NOMO-1 treated with dmso at 0.1 percent for 144 hours (cell line): ENCODE measurements at regions not wholly inside any gene's neighbourhood (a gene's known extent, or its start where the extent isn't known, plus 50 kb on each side); places are given as distances from the start of the nearest gene placed in this dataset.
"Not testable (repeated sequence)": the region's sequence is repeated elsewhere in the genome, so short reads cannot be mapped to it uniquely, and the experiment has no call there.

Source experiments
- DNase-seq: peaks from one replicate; lab custom pipeline; 2025; ENCODE audit not compliant: unreplicated experiment; lab: John Stamatoyannopoulos, UW

DNA sequence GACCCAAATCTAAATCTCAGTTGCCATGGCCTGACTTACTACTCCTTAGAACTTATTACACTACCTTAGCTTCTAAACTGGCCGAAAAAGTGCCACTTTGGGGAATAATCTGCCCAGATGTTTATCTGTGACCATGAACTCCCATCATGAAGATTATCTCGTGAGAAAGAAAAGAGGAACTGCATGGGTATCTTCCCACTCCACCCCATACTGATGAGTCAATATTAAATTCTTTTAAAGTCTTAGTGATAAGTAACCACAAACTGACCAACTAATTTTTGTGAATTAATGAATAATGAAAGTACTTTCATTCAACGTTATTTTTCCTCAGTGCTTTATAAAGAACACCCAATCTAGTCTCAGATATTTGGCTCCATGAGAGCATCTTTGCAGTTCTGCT is 493.5 kb downstream of the EBF1 start:
- peak; percentile 3 for DNase-seq

DNA sequence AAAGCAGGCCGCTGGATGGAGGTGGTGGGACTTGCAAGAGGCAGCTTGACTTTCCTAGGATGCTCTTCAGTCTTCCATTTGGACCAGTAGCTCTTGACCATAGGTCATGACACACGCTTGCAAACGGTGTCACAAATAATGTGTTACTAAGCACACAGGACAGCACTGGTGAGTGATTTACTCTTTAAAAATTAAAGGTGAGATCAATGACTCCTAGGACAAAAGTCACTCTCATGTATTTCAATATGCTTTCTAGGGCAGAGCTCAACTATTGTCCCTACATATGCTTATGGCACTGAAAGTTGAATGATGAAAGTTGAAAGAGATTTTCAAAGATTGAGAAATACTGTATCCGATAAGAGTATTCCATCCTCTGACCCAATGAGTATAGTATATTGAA is 496.7 kb downstream of the EBF1 start:
- no peak for DNase-seq

DNA sequence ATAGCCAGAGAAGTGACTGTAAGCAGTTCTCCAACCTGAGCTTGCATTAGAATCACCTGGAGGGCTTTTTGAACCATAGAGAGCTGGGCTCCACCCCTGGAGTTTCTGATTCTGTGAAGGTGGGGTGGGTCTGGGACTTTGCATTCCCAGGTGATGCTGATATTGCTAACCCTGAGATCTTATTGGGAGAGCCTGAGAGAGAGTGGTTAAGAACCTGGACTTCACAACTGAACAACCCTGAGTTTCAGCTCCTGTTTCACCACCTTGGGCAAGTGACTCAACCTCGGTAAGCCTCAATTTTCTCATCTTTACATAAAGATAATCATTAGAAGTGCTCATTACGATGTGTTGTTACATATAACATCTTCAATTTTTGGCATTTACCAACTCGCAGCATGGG is 498.6 kb downstream of the EBF1 start:
- DNase-seq = no peak

DNA sequence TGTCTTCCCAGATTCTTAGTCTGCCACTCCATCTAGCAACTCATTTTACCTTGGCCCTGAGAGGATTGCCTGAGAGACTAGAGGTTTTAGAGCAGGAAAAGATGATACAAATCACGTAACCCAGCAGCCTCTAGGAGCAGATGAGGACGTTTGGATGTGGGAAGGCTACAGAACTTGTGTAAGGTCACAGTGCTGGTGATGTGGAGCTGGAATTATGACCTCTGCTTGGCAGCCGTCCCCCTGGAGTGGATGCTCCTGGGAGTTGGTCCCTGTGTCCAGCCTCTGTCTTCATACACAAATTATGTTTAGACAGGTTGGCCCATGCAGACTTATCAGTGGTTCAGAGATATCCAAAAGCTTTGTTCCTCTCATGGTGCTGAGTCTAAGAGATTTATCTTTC is 499.0 kb downstream of the EBF1 start:
- no peak for DNase-seq

DNA sequence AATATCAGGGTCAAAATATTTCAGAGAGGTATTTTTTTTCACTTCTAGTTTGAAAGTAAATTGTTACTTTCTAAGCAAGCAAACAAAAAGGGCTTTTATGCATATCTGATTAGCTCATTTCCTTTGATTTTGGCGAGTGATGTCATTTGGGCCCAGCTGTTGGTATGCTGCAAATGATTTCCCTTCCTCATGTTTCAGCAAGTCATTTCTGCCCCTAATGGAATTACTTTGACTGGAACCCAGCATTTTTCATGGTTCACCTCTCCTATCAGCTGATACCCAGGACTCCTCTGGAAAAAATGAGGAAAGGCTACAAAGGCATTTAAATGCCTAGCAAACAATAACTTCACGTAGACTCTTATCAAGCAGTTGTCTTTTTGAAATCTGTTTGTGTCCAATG is 500.6 kb downstream of the EBF1 start:
- no peak for DNase-seq

DNA sequence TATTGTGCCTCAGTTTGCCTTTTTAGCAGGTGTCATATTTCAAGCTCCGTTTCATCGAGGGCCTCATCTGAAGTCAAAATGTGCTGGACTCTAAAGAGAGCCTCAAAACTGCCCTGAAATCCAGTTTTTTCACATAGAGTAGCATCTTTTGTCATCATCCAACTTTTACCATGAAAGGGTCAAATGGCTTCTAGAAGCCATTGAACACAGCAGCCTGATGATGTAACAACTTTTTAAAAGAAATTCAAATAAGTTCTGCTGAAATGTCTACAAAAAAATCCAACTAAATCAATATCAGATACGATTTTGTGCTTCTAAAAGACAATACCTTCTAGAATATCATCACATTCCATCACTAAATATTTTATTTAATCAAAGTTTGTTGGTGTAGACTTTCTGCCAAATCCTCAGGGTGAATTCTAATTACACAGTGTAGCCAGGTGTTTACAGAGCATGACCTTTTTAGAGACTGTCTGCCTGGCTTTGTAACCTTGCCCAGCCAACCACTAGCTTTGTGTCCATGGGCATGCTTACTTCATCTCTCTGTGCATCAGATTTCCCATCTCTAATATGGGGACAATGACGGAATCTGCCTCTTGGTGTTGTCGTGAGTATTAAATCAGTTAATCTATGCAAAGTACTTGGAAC is 505.0 kb downstream of the EBF1 start:
- DNase-seq = no peak

DNA sequence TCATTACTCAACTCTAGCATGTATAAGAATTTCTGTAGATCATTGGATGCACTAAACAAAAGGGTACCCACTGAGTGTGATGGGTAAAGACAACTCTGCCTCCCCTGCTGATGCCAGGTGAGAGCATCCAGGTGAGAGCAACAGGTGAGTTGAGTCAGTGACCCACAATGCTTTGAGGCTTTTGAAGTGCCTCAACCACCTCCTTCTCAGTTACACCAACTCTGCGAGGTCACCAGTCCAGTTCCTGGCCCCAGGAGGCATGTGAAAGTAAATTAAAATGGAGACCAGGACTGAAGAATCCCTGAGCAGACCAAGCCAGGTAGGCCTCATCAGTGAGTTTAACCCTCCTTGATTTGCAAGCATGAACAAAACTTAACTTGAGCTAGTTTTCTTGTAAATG is 505.8 kb downstream of the EBF1 start:
- no peak for DNase-seq

DNA sequence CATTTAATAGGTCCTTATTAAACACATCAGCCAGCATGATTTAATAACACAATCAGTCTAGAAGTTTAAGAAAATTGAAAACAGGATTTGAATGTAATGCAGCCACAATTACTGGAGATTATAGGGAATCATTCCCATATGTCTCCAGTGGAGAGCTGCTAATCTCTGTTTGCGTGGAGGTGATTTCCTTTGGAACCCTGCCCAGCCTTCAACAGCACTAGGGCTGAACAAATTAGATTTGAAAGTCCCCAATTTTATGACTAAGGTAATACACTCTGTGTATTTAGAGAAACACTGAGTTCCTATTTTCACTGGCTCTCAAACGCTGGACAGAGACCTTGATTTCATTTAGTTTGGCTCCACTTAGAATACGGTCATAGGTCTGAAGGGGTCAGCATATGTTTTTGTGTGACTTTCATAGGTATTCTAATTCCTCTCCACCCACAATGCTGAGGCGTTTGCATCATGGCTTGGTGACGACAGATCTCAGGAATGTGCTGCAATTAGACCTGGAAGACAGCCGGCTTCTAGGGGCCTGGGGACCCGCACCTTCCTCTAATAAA is 508.3 kb downstream of the EBF1 start:
- DNase-seq = no peak

DNA sequence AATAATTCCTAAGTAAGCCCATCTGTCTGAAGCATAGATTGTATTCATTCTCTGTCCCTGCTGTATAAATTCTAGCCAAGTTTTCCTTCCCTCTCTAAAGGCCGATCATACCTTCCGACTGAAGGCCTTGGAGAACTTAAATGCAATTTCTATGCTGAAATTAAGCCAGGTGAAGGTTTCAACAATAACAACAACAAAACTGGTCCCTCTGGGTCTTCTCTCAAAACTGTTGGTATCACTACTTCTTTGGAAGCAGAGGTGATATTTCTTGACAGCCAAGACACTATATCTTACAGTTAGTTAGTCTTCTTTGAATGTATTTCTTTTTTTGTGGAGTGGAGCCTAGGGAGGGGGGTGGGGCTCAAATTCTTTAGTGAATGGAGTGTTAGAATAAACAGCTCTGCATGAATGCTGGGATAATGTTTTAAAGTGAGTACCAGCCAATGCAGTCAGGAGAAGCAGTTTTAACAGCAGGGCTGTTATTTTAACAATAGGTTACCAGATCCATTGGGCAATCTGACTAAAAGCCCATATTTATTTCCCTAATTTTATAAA is 508.9 kb downstream of the EBF1 start:
- DNase-seq = no peak

DNA sequence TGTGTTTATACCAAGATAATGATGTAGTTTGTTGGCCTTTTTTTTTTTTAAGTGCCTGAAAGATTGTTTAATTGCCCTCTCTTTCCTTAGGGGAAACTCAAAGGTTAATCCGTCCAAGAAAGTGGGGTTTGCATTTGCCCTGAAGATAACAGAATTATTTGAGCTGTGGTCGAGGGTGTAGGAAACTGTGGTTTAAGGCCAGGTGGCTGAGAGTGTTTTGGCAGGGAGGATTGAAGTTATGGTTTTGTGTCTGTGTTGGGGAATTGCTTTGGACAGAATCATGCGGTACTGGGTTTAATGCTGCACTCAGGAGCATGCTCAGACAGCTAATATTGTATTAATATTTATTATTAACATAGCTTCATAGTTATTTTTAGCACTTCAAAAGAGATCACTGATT is 509.8 kb downstream of the EBF1 start:
- DNase-seq = no peak

DNA sequence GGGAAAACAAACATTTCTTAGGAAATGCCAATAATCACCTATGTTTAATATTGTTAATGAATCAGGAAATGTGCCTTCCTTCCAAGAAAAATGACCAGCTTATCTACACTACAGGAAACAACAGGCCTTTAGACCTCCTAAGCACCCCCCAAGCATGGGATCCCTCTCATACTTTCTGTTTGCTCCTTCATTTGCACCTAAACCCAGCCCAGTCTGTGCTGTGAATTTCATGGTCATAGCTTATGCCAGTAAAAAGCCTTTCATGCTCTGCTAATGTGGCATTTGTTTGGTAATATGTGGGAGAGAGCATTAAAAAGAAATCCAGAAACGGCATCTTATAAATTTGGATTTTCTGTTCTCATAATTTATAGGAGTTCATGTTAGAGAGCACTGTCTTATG is 511.1 kb downstream of the EBF1 start:
- no peak for DNase-seq

DNA sequence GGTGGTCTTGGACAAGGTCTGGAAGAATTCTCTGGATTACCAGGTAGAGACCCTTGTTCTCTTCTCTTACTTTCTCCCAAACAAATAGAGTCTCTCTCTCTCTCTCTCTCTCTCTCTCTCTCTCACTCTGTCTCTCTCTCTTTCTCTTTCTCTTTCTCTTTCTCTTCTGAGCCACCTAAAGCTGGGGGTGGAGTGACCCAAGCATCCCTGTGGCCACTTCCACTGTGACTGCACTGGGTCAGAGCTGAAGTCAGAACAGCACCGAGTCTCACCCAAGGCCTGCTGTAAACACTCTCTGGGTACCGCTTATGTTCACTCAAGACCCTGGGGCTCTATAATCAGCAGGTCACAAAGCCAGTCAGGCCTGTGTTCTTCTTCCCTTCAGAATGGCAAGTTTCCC is 513.7 kb downstream of the EBF1 start:
- no peak for DNase-seq

DNA sequence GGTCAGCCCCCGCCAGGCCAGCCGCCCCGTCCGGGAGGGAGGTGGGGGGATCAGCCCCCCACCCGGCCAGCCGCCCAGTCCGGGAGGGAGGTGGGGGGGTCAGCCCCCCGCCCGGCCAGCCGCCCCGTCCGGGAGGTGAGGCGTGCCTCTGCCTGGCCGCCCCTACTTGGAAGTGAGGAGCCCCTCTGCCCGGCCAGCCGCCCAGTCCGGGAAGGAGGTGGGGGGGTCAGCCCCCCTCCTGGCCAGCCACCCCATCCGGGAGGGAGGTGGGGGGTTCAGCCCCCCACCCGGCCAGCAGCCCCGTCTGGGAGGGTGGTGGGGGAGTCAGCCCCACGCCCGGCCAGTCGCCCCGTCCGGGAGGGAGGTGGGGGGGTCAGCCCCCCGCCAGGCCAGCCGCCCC is 517.0 kb downstream of the EBF1 start:
- DNase-seq = not testable (repeated sequence)

DNA sequence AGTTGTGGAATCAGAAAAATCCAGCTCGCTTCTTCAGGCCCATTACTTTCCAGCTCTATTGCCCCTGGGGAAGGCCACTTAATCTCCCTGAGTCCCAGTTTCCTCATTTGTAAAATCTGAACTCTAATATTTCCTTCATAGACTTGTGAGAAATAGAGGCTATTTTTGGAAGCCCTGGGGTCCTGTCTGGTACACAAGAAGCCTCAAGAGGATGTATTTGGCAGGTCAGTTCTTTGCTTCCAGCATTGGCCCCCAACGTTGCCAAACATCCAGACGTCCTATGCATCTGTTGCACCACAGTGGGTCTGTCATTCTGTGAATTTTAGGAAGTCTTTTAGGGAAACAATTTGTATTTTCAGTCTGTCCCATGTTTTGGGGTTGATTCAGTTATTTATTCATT is 525.9 kb downstream of the EBF1 start:
- no peak for DNase-seq

DNA sequence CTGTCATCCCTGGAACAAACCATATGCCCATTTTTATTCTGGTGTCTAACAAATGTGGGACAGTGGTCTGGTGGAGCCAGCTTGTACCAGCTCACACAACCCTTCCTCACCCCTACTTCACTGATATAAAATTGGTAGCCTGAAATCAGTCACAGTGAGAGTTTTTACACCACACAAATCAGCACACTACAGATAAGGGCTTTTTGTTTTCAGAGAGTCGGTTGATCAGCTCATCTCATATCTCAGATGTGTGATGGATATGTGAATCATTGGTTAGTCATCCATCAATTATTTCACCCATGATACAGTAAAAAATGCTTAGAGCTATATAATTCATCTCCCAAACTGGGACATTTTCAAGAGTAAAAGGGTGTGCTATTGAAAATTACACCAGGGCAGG is 529.2 kb downstream of the EBF1 start:
- no peak for DNase-seq

DNA sequence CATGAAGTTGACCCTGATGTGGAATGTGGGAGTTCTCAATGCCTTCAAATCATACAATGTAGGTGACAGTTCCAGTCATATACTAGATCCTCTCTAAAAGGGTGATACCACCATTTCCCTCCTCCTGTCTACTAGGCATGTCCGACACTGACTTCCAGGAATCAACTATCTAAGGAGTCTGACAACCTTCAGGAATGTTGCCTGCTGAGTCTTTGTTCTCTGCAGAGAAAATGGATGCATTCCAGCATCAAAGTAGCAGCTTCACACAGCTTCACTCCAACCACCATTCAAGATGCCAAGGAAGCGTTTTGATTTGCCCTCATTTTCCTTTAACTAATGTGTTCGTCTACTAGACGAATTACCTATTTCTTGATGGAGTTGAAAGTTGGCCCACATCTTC is 530.2 kb downstream of the EBF1 start:
- DNase-seq = no peak

DNA sequence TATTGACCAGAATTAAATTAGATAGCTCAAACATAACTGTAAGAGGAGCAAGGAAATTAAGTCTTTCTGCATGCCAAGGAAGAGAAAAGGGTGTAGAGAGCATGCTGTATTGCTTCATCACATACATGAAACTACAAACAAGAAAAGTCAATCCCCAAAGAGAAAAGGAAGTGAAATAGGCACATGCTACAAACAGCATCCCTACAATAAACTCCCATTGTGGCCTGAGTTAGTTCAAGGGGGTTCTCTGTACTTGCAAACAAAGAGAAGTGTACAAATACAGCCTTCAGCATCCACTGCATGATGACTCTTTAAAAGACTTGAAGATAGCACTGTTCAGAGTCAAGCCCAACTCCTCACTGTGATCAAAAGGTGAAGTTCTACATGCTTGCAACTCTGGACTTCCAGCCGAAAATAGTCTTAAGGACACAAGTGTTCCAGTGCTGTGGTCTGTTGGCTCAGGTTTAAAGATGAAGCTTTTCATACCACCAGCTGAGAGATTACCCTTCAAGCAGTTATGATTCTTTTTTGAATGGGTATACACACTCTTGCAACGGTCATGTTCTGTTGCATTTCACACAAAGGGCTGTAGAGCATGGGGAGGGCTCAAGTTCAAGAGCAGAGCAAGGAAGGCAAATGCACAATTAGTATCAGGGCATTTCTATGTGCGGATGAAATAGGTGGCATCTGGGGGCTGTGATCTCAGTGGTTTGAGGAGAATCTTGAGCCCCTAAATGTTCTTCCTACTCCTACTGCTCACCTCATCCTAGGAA is 534.5 kb downstream of the EBF1 start:
- DNase-seq = no peak

DNA sequence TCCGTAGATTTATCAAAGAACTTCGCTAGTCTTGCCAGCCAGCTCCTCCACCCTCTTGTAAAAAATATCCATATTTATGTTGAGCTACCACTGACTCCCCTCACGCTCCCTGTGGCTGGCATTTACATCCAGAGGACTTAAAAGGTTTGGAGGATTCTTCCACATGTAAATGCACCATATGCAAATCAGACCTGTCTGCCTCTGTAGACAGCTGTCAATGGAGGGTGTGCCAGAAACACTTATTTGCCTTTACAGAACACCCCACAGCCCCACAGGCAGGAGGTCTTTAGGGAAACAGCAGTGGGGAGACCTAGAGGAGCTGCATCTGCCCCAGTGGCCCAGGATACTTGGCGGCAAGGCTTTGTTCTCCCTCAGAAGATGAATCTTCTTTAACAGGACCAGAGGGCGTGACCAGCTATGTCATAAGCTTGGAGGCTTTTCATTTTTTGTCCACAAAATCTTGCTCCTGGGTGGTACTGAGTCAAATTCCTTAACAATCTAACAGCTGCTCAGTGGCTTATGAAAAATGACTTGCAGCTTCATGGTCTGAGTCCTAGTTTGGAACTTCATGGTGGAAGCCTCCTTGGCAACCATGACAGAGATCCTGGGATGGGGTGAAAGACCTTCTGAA is 535.8 kb downstream of the EBF1 start:
- DNase-seq = no peak

DNA sequence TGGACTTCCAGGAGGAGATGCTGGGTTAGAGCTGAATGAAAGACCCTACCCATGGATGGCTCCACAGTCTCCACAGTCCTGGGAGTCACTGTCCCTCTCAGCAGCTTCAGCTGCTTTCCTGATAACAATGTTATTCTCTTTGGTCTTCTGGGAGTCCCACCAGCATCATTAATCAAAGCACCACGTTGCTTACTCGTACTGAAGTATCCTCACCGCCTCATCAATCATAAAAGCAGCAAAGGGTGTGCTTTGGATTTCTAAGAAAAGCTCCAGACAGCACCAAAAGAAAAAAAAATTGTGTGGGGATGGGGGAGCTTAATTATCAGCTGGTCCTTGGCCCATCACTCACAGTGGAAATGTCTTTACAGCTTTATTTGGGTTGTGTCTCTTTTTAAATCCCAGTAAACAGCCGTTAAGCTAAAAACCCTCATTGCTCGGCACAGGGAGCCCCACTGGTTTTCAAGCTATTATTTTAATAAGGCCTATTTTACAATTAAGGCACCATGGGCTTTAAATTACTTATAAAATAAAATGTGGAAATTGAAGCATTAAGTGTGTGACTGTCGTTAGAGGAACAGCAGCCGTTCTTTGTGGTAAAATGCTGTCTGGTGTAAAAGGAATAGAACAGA is 538.0 kb downstream of the EBF1 start:
- no peak for DNase-seq

DNA sequence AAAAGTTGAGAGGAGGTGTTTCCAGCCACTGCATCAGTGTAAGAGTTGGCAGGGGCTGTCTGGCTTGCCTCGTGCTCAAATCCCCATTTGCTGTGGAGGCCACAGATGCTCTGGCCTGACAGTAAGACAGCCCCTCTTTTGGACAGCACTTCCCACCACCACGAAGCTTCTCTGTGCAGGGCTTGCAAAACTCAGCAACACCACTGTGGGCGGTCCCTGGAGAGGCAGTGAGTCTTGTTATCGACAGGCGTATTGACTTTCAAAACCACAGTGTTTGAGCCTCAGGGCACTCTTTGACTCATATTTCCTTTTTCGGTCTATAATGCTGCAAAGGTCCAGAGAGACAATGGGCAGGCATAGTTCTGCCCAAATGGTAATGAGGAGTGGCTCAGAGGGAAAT is 539.5 kb downstream of the EBF1 start:
- no peak for DNase-seq

DNA sequence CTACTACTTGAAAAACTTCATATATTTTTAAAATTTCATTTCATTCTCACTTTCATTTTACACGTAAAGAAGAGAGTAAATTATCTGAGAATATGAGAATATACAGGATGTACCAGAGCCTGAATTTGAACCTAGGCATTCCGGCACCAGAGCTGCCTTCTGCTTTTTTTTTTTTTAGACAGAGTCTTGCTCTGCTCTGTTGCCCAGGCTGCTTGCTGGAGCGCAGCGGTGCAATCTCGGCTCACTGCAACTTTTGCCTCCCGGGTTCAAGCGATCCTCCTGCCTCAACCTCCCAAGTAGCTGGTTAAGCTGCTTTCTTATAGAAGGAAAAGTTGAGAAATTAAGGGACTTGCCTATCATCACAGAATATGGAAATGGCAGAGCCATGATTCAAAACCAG is 540.1 kb downstream of the EBF1 start:
- DNase-seq = no peak
